Hippocampal formation (tissue), 2 donors: ENCODE measurements at regions not wholly inside any gene's neighbourhood (a gene's known extent, or its start where the extent isn't known, plus 50 kb on each side); places are given as distances from the start of the nearest gene placed in this dataset.

Source experiments
- DNase-seq, 2 donors: peaks; one replicate each; lab custom pipeline; 2025; lab: John Stamatoyannopoulos, UW

GRCh38 chr7:116420003-116420402 lies 79.5 kb upstream of the CAV2 start:
- no peak for DNase-seq

DNA sequence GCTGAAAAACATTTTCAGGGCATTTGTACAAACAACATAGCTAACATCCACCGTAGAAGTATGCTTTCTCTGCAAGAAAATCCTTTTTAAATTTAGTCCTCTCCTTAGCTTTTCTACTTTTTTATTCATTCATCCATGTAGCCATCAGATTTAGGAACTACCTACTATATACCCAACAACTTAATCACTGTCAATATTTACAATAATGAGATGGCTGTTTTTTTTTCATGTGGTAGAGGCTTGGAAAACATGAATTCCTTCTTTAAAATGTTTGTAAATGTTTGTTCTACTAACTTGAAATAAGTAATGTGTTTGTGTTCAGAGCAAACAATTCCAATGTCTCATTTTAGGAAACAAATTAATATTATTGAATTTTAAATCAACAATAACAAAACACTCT lies 78.2 kb upstream of the CAV2 start:
- no peak for DNase-seq

GRCh38 chr7:116422683-116423082 lies 76.9 kb upstream of the CAV2 start:
- no peak for DNase-seq

DNA sequence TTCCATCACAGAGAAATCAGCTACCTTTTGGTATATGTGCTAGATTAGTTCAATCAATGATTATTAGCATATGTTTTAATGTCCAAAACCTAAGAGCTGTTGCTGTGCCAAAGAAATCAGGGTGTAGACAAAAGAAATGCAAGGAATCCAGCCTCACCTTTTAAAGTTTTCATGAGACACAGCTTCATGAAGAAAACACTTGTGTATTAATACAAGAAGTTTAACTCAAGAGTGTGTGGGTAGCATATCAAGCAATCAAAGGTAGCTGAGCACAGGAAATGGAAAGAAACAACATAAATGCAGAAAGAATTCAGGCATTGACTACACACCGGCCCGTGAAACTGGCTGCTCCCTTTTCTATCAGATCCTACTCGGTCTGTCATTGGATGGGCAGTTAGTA lies 76.0 kb upstream of the CAV2 start:
- DNase-seq, result no peak

DNA sequence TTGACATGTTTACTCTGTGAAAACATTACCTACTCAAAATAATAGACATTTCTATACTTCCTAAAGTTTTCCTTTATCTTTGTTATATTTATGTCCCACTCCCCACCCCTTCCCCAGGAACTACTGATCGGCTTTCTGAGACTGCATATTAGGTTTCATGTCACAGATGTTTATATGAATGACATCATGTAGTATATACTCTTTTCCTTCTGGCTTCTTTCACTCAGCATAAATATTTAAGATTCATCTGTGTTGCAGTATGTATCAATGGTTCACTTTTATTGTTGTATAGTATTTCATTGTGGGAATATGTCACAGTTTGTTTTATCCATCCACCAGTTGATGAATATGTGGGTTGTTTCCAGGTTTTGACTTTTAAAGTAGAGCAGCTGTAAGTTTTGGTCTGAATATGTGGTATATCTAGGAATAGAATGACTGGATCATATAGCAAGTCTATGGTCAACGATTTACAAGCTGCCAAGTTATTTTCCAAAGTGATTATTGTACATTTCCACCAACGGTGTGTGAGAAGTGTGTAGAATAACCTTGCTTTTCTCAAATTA lies 73.8 kb upstream of the CAV2 start:
- no peak for DNase-seq

DNA sequence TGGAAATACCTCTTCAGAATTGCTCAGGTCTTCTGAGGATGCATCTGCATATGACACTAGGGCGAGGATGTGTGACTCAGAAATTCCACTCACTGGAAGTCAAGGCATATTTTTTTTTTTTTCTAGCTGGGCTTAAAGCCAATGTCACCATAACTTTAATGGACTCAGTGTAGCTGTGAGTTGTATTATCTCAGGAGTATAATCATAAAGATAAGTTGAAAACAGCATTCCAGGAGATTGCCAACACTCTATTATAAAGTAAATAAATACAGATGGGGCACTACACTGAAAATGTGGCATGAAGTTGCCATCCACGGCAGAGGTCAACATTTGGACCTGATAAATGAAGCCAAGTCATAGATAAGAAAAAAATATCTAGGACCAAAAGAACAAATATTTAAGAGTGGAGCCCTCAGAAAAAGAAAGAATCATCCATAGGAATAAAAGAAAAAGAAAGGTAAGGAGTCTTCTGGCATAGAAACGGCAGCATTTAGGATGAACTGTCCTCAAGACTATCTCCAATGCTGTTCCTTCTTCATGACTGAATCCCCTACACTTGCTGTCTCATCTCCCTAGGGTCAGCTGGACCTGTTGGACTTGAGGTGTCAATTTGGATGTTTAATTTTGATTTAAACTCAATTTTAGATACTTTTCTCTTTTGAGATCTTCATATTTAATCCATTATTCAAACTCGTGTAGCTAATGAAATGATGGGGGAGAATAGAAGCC lies 72.9 kb upstream of the CAV2 start:
- no peak for DNase-seq

- DNase-seq, result no peak
These were observed 69.4 kb upstream of the CAV2 start for GRCh38 chr7:116429986-116430619.

GRCh38 chr7:116431787-116432526 lies 67.6 kb upstream of the CAV2 start:
- no peak for DNase-seq

DNA sequence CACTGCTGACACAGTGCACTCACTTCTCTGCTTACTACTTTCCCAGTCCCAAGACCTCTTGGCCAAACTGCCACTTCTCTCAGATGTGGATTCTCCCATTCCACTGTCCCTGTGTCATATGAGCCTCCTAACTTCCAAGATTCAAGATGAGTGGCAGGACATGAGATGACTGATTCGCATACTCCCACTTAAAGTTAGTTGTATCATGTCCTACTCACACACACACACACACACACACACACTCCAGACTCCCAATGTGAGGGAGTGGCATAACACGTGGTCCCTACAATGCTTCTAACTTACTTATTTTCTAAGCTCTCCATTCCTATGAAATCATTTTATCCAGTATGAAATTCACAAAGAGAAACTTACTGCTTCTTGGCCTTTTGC lies 67.0 kb upstream of the CAV2 start:
- DNase-seq, result no peak

- no peak for DNase-seq
These were observed 66.3 kb upstream of the CAV2 start for GRCh38 chr7:116433246-116433645.

- no peak for DNase-seq
These were observed 64.7 kb upstream of the CAV2 start for GRCh38 chr7:116434820-116435341.

- no peak for DNase-seq
These were observed 63.2 kb upstream of the CAV2 start for GRCh38 chr7:116436305-116436826.

DNA sequence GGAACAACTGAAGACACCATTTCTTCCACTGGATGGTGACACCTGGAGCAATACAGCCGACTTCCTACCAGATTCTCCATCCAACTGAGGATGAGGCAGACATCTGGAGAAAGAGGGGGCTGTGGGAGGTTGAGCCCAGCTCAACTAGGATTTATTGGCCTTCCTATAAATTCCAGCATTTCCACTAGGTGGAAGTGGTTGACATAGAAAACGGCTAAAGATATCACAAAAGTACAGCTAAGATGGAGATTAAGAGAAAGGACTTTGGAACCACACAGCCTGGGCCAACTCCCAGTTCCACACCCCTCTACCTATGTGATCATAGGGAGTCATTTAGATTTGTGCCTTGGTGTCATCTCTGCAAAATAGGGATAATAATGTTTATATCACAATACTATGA lies 61.3 kb upstream of the CAV2 start:
- no peak for DNase-seq

GRCh38 chr7:116439005-116439404 lies 60.5 kb upstream of the CAV2 start:
- DNase-seq, result no peak

GRCh38 chr7:116439841-116440549 lies 59.5 kb upstream of the CAV2 start:
- DNase-seq, result no peak

DNA sequence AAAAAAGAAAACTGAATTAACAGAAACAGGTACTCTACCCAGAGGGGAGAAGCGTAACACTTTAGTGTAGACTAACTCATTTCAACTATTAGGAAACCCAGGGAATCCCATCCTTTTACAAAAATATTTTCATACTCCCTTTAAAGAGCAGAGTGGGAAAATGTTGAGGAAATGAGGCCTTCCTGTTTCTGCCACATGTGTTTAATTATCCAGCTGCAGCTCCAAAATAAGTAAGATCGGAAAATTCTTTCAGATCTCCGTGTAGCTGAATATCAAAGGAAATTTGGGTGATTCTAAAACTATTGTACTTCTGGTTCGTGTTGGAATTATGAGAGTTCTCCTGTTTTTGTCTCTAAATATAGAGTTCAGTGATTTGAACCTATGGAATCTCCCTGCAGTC lies 58.0 kb upstream of the CAV2 start:
- no peak for DNase-seq

DNA sequence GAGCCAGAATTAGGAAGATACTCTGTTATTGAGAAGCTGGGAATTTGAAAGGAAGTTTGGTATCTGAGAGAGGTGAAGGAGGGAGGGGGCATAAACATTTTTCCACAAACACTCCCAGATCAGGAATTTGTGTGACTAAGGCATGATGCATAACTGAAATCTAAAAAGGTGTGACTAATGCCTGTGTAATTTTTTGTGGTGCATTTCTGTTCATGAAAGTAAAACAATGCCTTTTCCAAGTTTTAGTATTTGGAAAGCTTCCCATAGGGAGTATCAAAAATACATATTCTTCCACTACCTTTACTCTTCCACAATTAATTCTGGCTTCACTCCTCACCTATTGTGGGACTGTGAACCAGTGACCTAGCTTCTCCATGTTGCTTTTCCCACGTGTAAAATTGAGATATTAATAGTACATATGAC lies 56.4 kb upstream of the CAV2 start:
- no peak for DNase-seq

- no peak for DNase-seq
These were observed 55.9 kb upstream of the CAV2 start for GRCh38 chr7:116443646-116444045.

GRCh38 chr7:116445447-116446211 lies 53.9 kb upstream of the CAV2 start:
- DNase-seq, result no peak

- DNase-seq, result no peak
These were observed 53.2 kb upstream of the CAV2 start for GRCh38 chr7:116446212-116446855.
